ENCODE measurements at regions not wholly inside any gene's neighbourhood (a gene's known extent, or its start where the extent isn't known, plus 50 kb on each side); places are given as distances from the start of the nearest gene placed in this dataset.

DNA sequence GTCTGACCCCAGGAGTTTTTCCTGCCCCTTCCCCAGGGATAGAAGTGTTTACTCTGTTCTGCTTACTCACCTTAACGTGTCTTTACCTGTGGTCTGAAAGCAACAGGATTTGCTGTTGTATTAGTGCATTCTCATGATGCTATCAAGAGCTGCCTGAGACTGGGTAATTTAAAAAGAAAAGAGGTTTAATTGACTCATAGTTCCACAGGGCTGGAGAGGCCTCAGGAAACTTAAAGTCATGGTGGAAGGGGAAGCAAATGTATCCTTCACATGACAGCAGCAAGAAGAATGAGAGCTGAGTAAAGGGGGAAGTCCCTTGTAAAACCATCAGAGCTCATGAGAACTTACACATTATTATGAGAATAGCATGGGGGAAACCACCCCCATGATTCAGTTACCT is 240.4 kb downstream of the SNAPC1 start:
- in situ Hi-C loops (cut with MboI; ENCODE audit: low sequenced_read_pairs): no loop called here

DNA sequence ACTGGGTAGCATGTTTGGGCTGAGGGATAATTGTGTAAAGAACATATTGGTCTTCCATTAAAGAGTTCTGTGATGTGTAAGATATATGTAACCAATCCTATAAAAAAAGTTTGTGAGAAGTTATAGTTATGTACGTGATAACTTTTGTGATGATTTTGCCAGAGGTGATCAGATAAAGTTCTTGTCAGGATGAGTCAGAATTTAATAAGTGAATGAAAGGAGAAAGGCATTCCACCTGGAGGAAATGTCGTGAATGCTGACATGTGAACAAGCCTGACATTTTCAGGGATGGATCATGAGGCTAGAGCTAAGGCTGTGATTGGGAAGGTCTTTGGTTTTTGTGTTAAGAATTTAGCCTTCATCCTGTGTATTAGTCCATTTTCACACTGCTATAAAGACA is 241.5 kb downstream of the SNAPC1 start:
- in situ Hi-C loops (cut with MboI; ENCODE audit: low sequenced_read_pairs): no loop called here

DNA sequence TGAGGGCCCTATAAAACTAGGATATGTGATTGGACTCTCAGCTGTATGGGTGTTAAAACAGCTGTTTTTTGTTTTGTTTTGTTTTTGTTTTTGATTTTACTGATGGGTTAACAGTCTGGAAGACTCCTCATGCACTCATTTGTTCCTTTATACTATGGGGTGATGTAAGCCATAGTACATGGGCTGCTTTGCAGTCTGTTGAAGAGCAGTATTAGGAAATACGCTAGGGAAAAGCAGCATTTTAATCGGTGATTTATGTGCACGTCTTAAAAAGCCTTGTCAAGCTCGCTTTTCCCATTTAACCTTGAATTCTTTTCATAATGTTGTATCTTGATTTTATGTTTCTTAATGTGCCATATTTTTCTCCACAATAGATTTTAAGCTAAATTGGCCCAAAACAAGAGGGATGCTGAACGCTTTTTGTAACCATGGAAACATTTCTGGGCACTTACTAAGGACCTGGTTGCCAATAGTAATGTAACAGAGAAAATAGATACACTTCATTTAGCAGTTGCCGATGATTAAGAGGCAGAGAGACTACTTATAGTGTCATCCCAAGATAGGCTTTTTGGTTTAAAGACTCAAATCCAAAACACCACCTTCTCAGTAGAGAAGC is 244.0 kb downstream of the SNAPC1 start:
- in situ Hi-C loops (cut with MboI; ENCODE audit: low sequenced_read_pairs): no loop called here

DNA sequence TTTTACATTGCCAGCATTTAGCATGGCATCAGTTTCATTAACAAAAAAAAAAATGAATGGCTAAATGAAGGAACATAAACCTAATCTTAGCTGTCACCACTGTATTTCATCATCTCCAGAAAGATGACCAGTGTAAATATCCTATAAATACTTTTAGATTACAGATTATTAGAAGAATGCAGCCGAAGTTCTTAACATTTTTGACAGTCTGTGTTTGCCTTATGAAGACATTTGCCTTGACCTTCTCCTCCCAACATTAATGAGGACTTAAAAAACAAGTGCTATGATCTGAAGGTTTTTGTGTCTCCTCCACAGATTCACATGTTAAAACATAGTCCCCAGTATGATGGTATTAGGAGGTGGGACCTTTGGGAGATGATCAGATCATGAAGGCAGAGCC is 253.0 kb downstream of the SNAPC1 start:
- in situ Hi-C loops (cut with MboI; ENCODE audit: low sequenced_read_pairs): no loop called here

DNA sequence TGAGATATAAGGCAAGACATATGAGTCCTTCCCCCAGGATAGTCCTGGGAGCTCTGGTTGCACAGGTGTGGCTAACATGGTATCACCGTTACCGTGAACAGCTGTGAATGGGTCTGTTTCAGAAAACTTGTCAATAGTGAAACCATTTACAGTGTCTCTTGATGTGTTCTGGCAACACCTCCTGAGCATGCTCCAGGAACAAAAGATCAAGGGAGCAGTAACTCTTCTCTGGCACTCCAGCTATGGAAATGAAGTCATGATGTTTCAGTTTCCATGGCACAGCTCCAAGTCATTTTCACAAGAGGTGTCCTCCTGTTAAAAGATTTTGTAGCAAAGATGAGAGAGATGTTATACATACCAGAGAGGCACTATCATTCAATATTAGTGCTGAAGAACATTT is 253.7 kb downstream of the SNAPC1 start:
- in situ Hi-C loops (cut with MboI; ENCODE audit: low sequenced_read_pairs): no loop called here

DNA sequence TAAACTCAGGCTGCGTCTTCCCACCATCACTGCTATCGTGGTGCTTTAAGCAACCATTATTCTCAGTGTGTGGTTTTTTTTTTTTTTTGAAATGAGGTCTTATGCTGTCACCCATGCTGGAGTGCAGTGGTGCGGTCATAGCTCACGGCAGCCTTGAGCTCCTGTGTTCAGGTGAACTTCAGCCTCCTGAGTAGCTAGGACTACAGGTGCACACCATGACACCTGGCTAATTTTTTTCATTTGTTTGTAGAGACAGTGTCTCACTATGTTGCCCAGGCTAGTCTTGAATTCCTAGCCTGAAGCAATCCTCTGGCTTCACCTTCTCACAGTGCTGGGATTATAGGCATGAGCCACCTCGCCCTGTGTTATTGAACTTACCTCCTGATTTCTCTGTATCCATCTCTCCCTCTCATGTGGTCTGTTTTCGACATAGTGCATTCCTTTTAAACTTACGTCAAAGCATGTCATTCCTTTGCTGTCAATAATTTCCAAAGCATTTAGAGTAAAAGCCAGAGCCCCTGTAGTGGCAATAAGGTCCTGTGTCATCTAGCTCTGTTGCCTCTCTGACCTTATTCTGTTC is 255.5 kb downstream of the SNAPC1 start:
- in situ Hi-C loops (cut with MboI; ENCODE audit: low sequenced_read_pairs): no loop called here

DNA sequence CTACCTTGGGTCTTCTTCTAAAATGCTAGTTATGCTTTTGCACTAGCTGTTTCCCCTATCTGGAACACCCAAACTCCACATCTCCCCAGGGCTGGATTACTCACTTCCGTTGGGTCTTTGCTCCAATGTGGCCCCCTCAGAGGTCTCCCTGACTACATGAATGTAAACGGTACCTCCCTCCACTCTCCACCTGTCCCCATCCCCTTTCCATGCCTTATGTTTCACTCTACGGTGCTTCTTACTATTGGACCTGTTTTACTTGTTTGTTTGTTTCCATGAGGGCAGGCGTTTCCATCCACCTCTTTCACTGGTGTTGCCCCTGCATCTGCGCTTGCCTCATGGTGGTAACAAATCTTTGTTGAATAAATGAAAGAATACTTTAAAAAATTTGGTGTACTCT is 256.4 kb downstream of the SNAPC1 start:
- in situ Hi-C loops (cut with MboI; ENCODE audit: low sequenced_read_pairs): no loop called here

DNA sequence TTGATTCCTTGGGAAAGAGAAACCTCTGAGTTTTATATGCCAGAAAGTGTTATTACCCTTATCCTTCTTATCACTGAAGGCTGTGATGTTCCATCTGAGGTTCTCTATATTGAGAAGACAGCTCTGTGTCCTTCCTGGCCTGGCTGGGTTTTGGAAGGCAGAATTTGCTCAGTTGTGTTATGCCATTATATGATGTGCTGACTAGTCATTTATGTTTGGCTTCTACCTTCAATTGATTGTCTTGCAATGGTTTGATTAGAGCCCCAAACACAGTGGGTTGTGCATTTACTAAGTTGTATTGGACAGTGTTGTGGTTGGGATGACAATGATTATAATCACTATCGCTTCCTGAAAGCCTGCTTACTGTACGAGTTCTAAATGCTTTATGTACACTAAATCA is 265.7 kb downstream of the SNAPC1 start:
- in situ Hi-C loops (cut with MboI; ENCODE audit: low sequenced_read_pairs): no loop called here

DNA sequence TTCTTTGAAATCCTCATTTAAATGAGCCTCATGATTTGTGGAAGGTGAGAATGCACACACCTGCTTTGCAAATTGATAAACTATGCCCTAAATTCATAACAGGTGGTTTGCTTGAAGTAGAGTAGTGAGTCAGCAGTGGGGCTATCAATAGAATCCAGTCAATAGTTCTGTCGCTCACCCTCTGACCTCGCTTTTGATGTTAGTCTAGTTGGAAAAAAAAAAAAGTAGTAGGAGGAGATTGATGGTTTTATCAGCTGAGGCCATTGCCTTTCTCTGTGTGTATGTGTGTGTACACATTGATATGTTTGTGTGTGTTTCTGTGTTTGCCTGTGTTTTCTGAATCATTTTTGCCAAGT is 267.3 kb downstream of the SNAPC1 start:
- in situ Hi-C loops (cut with MboI; ENCODE audit: low sequenced_read_pairs): no loop called here

DNA sequence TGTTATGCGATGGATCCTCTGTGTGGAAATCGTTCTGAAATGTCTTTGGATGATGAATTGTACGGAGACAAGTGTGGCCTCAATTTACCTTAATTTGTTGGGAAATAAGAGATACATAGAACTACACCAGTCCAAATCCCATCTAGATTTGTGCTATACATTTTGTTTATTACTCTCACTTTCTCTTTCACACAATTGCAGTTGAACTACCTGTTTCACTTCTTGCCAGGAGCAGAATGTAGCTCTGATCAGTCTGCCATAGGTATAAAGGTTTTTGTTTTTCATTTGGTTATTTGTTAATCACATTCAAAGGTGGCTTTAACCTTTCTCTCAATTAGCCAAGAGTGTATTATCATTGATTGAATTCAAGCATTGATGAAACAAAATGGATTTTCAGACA is 268.2 kb downstream of the SNAPC1 start:
- in situ Hi-C loops (cut with MboI; ENCODE audit: low sequenced_read_pairs): no loop called here

DNA sequence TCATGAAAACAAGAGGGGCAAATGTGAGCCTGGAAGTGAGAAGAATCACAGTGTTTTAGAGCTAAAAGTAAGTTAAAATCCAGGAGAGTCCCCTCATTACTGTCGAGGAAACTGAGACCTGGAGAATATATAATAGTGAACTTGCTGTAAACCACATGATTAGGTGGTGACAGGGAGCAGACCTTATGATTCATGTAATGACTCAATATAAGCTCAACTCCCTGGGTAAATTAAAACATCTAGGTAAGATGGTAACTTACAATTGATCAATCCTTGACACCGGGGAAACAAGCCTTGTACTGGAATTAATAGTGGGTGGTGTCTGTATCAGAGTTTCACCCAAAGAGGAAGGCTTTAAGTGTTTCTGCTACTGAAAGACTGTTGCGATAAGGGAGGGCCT is 269.3 kb downstream of the SNAPC1 start:
- in situ Hi-C loops (cut with MboI; ENCODE audit: low sequenced_read_pairs): no loop called here

DNA sequence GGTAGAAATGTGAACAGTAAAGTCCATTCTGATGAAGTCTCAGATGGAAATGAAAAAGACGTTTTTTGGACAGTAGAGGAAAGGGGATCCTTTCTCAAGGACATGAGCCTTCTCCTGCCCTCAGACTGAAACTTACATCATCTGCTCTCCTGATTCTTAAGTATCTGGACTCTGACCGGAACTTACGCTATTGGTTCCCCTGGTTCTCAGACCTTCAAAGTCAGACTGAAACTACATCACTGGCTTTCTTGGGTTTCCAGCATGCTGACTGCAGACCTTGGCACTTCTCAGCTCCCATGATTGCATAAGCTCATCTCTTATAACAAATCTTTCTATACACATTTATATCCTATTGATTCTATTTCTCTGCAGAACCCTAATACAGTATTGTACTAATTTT is 291.0 kb downstream of the SNAPC1 start:
- in situ Hi-C loops (cut with MboI; ENCODE audit: low sequenced_read_pairs): no loop called here

DNA sequence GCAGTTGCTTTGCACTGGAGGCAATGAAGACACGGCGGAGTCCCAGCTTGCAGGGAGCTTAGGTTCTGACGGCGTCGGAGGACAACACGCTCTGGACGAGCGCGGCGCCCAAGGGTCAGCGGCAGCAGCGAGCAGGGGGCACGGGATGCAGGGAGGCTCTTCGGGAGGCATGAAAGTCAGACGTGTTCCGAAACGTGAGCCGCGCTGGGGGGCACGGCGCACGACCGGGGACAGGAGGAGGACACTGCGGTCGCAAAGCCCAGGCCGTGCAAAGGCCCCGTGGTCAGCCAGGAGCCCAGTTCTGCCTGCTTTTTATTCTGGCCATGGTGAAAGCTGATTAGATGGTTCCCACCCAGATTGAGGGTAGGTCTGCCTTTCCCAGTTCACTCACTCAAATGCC is 294.6 kb downstream of the SNAPC1 start:
- in situ Hi-C loops (cut with MboI; ENCODE audit: low sequenced_read_pairs): no loop called here

DNA sequence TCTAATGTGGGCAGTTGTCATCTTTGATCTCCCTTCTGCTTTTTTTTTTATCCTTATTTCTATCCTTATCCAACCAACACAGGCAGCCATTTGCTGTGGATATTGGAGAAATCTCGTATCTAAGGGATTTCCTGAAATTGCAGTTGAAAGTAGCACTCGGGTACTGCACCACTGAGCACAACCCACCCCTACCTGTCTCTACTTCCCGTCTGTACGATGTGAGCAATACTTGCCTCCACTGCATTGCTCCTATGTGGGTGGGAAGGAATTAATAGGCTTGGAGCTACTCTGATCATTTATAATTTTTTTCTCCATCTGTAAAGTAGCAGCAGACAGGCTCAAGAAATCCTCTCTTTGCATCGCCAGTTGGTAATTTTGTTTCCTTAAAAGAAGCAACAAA is 300.4 kb downstream of the SNAPC1 start:
- in situ Hi-C loops (cut with MboI; ENCODE audit: low sequenced_read_pairs): no loop called here

DNA sequence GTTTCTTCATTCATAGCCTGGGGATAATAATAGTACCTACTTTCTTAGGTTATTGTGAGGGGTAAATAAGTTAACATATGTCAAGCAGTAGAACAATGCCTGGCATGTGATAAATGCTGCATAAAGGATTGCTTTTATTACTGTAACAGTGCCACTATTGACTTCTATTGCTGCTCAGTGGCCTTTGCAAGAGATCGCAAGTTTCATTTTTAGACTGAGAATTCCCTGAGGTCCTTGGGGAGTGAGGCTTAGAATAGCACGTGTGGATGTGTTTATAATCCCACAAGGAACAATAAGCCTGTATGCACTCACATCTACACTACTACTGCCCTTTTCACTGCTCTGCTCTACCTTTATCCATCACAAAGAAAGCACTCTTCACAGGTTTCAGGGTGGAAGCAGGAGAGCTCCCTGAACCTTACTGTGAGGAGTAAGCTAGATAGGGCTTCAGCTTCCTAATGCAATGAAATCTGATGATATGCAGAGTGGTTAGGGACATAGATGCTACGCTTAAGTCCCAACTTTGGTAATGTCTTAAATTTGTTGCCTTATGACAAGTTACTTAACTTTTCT is 302.6 kb downstream of the SNAPC1 start:
- in situ Hi-C loops (cut with MboI; ENCODE audit: low sequenced_read_pairs): no loop called here

DNA sequence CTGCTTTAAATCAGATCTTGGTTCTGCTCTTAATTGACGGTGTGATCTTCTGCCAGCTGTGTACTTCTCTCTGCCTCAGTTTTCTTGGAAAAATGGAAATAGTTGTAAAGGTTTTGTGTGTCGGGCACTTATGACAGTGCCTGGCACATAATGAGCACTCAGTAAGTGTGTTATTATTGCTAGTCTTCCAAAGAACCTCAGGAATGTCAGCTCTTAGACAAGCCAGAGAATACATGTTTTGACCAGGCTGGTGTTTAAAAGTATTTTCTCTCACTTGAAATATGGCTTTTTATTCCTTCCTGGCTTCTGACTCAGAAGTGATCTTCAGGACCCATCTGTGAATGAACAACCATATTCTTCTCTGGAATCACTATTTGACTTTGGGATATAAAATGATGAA is 304.1 kb downstream of the SNAPC1 start:
- in situ Hi-C loops (cut with MboI; ENCODE audit: low sequenced_read_pairs): no loop called here

DNA sequence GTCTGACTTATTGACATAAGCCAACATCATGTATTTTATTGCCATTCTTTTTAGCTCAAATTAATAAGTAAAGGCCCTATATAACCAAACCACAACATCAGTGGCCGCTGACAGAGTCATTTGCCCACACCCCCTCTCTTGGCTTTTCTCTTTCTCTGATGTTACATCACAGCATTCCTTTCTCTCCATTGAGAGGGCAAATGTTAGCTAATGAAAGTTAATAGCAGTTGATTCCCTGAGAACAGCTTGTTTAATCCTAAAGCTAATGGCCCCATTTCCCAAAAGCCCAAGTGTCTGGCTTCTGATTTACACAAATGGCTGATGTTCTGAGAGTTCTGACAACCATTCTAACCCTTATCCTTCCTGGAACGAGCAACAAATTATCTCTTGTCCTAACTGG is 308.8 kb downstream of the SNAPC1 start:
- in situ Hi-C loops (cut with MboI; ENCODE audit: low sequenced_read_pairs): no loop called here

DNA sequence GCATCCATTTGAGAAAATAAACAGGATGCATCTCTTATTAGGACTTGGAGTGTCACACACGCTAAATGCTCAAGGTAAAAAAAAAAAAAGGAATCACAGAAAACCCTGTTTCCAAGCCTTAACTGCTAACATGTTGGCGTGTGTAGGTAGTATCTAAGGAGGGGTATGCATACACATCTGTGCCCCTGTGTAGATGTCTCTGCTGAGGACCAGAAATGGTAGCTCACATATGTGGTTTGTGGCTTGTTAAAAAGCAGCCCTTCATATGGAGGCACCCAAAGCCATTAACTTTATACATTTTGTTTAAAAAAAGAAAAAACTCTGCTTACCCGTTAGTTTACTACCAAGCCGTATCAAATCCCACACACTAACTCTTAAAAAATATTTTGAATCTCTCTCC is 314.1 kb downstream of the SNAPC1 start:
- in situ Hi-C loops (cut with MboI; ENCODE audit: low sequenced_read_pairs): no loop called here

DNA sequence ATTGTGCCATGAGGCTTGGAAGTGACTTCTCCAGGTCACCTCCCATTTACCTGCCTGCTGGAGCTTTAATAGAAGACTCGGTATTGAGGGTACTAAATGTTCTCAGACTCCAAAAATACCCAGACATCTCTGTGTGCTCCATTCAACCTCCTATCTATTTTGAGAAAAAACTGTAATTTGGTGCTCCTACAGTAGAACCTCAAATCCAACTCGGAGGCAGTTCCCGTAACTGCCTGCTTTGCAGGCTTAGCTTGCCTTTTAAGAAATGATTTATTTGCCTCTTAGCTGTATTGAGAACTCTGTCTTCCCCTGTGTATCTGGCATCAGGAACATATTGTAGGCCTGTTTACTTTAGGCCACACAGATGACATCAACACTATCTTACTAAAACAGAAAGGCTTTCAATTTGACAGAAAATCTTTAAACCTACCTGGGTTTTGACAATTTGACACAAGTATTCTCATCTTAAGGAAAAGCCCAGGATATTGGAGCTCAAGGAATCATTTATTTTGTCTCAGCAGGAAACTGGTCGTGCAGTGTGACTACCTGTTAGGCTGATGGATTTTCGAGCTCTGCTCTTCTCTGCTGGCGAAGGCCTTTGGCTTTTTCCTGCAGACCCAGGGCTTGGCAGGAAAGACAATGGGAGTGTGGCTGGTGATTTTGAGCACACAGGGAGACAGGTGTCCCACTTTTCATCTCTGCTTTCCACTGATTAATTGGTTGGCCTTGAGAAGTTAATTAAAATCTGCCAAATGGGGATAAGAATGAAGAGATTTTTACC is 314.8 kb downstream of the SNAPC1 start:
- in situ Hi-C loops (cut with MboI; ENCODE audit: low sequenced_read_pairs): no loop called here

DNA sequence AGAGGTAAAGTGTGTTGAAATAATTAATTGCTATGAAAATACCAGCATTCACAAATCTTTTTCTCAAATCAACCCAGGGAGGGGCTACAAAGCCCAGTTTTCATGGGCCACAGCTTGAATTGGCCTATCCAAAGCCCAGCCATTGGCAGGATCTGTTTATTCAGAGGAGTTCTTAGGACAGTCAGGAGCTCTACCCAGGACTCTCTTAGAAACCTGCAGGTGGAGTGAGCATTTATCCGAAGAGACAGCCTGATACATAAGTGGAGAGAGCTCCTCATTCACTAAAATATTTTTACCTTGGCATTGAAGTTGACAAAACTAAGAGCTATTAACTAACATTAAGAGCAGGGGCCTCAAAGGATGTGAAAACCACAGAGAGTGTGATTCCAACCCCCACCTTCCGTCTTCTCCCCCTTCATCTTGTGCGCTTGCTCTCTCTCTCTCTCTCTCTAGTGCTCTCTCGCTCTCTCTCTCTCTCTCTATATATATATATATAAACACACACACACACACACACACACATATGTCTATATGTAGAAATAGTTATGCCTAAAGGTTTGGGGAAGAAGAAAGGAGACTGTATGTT is 315.5 kb downstream of the SNAPC1 start:
- in situ Hi-C loops (cut with MboI; ENCODE audit: low sequenced_read_pairs): no loop called here

DNA sequence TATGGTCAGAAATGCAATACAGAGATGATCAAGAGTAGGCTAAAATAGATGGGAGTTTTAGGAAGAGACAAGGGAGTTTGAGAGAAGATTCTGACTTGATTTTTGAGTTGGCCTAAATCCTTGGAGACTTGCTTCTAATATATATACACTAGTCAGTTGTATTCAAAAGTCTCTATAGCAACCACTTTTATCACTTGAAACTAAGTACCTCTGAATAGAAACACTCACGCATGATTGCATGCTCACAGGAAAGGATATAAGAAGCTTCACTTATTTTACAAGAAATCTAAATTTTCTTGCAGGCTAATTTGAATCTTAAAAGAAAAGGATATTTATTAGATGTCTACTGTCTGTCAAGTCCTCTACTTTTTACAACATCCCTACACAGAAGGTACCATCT is 316.8 kb downstream of the SNAPC1 start:
- in situ Hi-C loops (cut with MboI; ENCODE audit: low sequenced_read_pairs): no loop called here
